HG03571 (cell line): ENCODE measurements at regions not wholly inside any gene's neighbourhood (a gene's known extent, or its start where the extent isn't known, plus 50 kb on each side); places are given as distances from the start of the nearest gene placed in this dataset.

ENCODE experiments used
- ATAC-seq: cut with Tn5 transposase; IDR thresholded peaks from one replicate; pipeline ENCODE4 v1.9.1; 2021; ENCODE audit not compliant: unreplicated experiment

DNA sequence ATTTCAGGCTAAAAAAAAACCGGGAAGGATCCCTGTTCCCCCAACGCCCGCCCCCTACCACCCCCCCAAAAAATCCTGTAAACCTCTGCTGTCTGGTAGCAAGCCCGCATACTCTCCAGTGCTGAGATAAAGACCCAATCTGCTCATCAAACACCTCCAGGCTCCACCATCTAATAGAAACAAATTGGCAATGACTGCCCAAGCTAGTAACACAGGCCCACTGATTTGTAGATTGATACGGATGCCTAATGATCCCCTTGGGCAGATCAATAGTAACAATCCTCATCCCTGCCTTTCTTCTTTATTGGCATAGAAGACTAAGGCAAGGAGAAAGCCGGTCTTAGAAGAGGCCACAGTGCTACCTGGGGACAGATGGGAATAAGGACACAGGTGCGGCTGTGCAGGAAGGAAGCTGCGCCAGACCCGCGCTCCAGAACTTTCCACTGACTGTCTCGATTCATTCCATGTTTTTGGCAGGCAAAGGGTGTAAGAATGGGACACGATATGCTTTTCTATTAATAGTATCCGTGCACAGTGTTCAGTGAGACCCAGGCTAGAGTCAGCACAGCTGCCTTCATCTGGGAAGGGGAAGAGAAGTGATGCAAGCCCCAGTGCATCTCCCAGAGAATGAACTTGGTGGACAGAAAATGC, 407.6 kb upstream of the PSMD7 start:
- ATAC-seq: no peak

DNA sequence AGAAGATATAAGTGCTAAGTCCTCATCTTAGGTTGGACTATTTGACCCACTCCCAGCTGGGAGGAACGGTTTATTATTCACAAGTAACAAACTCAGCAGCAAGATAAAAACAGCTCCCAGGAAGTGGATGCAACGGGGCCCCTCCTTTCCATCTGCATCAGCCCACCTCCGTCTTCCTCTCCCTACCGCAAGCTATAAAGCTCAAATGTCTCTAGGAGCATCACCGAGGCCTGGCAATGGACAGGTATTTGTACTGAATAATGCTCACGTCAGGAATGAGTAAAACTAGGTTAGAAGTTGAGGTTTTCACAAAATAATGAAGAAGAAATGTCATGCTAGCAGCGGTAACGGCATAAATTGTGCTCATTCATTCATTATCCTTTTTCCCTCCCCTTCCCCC, 408.7 kb upstream of the PSMD7 start:
- no peak for ATAC-seq

DNA sequence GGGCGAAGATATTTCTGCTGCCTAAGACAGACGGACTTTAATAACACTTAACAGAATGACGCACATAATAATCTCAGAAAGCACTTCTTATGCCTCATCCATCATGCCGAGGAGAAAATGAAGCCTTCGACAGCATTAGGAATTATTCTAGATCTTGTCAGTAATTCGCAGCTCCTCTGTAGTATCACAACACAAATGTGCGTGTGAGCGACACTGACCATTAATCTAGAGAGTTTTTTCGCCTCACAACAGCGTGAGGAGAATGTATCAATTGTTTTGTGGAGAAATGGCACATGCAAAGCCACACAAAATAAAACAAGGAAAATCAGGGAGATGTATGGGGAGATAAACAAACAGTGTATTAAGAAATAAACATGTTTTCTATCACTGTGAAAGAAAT, 410.2 kb upstream of the PSMD7 start:
- ATAC-seq: no peak

DNA sequence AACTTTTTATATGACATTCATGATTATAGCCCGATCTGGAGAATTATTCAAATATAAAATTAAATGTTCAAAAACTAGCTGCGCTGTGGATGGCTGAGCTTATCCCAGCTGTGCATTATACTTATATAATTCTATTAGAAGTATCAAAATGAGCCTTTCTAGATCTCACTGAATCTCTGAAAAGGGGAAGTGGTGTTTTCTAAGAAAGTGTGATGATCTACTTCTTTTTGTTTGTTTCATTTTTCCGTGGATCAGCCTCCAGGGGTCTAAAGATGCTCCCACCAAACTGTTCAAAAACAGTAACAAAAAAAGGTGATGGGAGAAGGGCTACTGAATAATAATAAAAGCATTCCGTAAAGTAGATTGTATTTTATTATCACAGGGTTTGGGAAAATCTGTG, 411.3 kb upstream of the PSMD7 start:
- no peak for ATAC-seq

DNA sequence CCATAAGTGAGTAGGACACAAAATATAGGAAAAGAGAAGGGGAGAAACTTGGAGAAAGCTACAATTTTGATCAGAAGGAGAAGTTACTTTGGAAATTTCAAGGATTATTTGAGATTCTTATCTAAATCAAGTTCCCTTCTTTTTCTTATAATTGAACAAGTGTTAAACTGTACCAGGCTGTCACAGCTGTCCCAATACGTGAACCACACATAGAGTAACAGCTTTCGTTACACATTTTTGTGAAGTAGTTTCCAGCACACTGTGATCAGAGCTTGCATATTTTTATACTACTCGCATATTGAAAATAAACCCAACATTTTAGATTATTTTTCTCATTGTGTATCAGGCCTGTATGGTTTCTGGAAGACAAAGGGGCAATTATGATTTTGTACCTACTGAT, 412.8 kb upstream of the PSMD7 start:
- ATAC-seq: no peak

DNA sequence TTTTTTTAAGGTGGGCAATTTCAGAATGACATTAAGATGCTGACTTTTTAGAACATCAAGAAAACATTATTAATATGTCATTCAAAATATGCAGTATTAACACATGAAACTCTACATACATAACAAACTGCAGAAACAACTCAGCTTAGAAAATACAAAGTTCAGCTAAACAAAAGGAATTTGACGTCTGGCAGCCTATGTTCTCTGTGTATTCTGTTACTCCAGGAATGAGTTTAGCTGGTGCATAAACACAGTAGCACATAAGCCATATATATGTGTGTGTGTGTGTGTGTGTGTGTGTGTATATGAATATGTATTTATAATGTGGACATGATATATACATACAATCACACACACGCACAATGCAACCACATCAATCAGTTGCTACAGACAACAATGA, 413.5 kb upstream of the PSMD7 start:
- ATAC-seq: no peak

DNA sequence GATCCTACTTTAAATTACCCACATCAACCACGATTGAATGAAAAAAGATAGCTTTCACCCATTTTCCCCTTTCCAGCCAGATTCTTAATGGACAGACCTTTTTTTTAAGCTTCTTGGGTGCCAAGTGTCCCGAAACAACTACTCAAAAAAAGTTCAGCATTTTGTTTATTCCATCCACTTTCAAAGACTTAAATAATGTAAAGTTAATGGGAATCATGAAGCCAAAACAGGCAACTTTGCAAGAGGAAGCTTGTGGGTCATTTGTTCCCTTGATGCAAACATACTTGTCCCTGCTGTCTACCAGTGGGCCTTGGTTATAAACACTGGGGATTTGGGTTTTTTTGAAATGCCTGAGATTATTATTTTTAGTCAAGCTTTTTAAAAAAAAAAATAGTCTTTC, 414.0 kb upstream of the PSMD7 start:
- ATAC-seq: no peak

DNA sequence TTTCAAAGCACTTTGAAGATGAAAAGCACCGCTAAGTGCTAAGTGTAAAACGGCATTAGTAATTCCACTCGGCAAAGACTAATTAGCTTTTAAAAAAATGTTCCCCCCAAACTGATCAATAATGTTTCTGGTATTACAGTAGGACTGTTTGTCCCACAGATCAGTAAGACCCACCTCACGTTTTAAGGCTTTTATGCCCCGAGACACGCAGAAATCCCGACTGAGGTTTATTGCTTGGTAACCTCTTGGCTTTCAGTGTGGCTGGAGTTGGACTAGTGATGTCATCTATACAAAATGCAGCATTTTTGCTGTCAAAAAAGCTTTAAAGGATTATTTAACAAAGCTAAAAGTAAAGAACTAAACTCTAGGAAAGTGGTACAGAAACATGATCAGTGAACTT, 414.6 kb upstream of the PSMD7 start:
- ATAC-seq: no peak

DNA sequence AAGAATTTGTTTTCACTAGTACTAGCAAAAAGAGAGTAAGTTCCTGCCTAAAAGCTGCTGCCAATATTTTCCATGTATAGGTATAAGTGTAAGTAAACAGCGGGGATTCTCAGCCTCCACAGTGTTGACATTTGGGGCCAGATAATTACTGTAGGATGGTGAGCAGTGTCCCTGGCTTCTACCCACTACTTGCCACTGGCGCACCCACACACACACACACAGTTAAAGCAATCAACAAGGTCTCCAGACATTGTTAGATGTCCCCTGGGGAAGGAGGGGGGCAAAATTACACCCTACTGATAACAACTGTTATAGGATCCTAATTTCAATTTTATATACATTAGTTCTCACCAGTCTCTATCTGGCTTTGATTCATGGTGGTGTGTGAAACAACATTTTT, 417.0 kb upstream of the PSMD7 start:
- ATAC-seq: no peak

DNA sequence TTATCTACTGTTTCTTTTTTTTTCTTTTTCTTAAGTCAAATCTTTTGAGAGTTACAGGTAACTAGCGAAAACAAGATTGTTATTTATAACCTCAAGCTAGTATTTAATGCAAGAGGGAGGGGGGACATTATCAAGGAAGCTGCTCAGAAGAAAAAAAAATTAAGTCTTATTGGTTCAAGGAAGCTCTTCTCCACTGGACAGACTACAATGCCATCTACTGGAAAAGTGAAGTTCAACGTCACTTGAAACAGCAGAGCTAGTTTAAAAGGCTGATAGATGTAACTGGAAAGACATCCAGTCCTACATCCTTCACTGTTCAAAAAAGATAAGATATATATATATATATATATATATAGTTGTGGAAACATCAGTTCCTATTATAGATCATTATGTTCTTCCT, 418.0 kb upstream of the PSMD7 start:
- no peak for ATAC-seq

DNA sequence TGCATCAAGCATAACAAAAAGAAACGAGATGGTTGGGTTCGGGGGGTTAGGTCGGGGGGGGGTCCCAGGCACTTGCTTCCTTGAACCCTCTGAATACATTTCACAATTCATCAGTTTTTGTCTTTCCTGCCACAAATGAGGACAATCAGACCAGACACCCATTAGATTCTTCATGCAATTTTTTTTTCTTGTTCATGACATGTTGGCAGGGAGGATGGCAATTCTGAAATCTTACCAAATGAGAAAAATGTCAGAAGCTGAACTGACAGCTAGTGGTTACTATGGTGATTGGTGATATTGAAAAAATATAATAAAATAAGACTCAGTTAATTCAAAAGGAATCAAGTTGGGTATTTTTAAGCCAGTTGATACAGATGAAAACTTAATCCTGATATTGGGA, 419.5 kb upstream of the PSMD7 start:
- ATAC-seq: no peak

DNA sequence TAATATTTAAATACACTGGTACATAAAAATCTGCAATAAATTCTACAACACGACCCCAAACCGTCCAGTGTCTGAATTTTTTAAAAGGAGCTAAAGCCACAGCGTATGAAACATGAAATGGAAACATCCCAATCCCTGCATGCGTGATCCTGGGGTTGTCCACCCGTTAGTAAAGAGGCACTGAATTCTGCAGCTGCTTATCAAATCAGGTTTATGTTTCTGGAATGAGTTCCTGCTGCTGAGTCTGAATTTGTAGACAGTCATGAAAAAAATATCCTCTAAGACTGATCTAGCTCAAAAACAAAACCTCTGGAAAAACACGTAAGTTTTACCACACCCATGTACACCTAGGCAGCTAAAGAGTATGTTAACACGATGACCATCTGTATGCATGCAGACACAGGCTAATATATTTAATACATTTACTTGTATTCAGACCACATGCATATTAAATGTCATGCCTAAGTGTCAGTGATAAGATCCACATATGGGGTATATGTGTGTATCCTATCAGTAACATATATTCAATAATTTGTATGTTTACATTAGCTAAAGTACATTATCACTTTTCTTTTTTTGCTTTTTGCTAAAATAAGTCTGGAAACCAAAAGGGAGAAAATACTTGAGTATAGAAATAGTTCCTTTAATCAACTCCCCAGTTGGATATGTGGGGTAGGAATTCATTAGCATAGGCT, 420.5 kb upstream of the PSMD7 start:
- ATAC-seq: no peak

DNA sequence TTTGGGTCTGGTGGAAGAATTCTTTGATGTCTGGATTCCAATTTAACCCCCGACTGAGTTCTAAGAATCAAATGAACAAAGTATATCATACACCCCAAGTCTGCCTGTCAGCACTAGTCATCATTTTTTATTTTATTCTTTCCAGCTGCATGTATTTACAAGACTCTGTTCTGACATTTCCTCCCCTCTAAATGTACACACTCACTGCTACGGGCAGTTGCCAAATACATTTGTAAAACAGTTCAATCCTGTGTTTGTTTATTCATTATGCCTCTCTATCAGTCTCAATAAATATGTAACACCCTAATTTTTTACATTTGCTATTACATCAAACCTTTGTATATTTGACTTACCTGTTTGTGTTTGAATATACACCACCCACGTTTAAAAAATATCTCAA, 422.3 kb upstream of the PSMD7 start:
- no peak for ATAC-seq

DNA sequence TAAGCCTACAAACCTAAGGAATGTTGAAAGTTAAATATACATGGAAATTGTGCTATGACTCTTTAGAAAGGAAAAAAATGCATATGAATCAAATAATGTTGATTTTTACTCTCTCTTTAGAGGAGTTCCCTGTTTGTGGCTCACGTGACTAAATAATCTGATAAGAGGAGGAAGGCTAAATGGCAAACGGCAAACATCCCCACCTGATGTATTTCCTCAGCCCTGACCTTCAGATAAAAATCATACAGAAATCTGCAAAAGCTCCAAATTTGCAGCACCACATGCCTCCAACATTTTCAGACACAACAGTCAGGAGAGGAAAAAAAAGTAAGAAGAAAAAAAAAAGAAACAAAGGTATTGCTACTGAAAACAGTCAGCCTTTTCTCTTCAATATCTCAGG, 423.0 kb upstream of the PSMD7 start:
- no peak for ATAC-seq

DNA sequence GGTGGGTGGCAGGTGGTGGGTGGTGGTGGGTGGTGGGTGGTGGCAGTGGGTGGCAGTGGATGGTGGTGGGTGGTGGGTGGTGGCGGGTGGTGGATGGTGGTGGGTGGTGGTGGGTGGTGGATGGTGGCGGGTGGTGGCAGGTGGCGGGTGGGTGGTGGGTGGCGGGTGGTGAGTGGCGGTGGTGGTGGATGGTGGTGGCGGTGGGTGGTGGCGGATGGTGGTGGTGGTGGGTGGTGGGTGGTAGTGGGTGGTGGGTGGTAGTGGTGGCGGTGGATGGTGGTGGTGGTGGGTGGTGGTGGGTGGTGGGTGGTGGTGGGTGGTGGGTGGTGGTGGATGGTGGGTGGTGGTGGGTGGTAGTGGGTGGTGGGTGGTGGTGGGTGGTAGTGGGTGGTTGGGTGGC, 423.8 kb upstream of the PSMD7 start:
- no peak for ATAC-seq

DNA sequence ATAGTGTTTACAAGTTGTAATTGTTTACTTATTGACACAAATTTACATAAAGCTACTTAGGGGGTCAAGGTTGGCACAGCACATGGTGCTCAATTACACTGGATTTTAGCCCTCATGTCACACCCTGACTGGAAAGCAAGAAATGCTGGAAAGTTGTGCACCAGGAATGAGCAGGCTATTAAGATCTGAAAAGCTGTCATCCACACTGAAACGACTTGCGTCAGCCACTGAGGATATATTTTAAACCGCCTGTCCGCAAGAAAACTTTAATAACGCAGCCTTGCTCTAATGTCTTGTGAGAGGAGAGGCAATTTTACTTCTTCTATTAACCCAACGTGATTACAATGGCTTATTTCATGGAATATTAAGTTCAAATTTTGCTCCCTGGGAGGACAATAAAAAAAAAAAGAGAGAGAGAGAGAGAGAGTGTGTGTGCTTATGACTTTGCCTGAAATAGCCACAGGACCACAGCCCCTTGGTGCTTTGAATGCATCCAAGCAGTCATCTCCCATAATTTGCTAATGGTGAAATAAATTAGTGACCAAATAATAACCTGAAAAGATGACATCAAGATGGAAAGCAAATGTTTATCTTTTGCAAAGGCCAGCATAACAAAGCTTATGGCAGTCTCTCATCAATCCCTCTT, 425.4 kb upstream of the PSMD7 start:
- no peak for ATAC-seq

DNA sequence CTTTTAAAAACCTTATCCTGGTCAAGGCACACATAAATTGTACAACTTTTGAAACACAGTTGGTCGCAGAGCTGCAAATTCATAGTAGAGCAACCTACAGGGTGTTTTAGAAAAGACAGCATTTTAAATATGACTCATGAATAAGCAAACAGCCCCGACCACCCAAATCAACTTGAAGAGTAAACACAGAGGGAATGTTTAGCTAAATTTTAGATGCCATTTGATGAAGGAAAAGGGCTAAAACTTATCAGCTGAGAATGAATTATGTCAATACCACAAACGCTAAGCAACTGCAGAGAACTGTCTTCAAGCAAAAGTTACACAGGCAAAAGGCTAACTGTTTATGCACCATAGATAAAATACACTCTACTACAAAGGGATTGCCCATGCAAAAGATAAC, 427.5 kb upstream of the PSMD7 start:
- ATAC-seq: no peak

DNA sequence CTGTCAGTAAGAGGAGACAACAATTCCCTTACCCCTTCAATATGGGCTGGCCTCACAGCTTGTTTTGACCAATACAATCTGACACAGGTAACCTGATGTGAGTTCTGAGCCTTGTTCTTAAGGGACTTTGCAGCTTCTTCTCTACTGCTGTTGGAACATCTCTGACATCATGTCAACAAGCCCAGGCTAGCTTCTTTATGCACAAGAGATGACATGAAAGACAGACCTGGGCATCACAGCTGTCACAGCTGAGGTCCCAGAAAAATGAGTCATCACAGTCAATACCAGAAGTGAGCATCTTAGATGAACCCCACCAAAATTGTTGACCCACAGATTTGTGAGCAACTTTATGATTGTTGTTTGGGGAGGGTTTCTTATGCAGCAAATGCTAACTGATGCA, 431.7 kb upstream of the PSMD7 start:
- no peak for ATAC-seq

DNA sequence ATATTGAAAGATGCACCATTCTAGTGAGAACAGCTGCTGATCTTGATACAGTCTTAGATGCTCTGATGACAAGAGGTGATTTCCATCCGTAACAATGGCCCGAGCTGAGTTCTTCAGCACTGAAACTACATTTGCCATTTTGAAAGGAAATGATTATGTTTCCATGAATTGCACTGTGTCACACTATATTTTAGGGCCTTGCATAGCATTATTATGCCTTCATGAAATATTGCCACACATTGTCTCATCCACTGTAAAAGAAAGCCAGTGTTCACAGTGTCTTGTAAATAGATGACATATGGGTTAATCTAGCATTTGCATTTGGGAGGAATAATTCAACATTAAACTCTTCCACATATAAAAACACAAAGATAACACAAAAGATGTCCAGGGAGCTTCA, 438.3 kb upstream of the PSMD7 start:
- no peak for ATAC-seq

DNA sequence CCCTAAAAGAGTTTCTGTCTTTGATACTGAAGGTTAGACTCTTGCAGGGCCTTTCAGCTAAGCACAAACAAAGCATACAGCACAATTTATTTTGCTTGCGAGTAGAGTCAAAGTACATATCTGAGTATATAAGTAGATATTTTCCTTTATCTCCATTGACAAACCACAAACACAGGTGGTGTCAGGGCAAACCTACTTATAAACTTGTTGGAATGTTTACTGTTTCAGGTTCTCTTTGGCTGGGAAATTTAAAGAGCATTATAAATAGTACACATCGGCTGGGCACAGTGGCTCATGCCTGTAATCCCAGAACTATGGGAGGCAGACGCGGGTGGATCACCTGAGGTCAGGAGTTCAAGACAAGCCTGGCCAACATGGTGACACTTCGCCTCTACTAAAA, 442.6 kb upstream of the PSMD7 start:
- ATAC-seq: no peak

DNA sequence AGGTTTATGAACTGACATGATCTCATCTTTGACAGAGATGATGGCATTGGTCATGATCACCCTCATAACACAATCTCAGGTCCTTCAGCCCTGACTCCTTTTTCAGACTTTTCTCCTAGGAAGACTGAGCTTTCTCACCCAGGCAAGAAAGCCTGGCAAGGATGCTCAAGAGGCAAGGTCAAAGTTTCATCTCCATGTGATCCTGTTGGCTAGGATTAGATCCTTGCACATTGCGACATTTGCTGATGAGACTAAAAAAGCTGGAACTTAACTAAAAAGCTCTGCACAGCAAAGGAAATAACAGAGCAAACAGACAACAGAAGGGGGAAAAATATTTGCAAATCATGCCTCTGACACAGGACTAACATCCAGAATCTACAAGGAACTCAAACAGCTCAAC, 444.1 kb upstream of the PSMD7 start:
- ATAC-seq: no peak

DNA sequence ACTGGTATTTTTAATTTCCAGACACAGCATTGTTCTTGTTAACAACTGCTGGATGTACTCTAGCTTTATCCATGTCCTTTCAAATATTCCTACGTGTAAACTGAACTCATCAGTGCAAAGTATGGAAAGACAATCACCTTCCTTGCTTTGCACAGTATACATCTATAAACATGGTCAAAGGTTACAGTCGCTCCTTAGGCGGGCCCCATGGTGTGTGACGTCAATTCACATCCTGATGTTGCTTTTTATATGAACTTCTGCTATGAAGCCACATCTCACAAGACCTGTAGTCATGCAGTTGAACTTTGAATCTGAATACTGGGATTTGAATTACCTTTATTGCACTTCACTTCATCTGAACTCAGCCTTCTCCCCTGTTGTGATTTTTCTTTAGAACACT, 447.6 kb upstream of the PSMD7 start:
- ATAC-seq: no peak

DNA sequence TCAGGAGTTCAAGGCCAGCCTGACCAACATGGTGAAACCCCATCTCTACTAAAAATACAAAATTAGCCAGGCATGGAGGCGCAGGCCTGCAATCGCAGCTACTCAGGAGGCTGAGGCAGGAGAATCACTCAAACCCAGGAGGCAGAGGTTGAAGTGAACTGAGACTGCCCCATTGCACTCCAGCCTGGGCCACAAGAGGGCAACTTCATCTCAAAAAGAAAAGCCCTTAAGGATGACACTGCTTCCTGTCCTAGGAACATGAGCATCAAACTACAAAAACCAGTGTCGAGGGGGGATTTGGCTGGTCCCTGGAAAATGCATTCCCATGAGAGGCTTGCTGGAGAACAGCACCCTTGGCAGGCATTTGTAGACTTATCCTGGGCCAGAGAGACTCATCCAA, 449.5 kb upstream of the PSMD7 start:
- no peak for ATAC-seq
